ENCODE measurements at regions not wholly inside any gene's neighbourhood (a gene's known extent, or its start where the extent isn't known, plus 50 kb on each side); places are given as distances from the start of the nearest gene placed in this dataset.

DNA sequence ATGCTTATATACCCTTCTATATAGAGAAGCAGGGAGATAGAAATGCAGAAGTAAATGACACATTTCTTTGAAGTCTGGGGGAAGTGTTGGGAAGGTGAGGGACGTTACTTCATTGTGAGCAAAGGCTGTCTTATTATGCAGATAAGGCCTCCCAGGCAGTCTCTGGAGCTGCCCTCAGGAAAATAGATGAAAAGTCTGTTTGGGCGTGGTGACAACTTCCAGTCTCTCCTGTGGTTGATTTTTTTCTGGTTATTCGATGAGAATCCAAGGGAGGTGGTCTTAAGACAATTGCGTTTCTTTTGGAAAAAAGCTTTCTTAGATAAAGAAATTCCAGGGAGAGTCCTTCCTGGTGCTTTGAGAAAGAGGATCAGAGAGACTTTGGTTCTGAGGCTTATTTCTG, 84.0 kb downstream of the NEUROD6 start:
- no peak for DNase-seq (ENCODE audit: low read depth)
- H3K4me3 ChIP-seq (replicated peaks; ENCODE audit: low read depth, low read length), result no peak overlapping the region
- TF ChIP-seq, protein P1, sequence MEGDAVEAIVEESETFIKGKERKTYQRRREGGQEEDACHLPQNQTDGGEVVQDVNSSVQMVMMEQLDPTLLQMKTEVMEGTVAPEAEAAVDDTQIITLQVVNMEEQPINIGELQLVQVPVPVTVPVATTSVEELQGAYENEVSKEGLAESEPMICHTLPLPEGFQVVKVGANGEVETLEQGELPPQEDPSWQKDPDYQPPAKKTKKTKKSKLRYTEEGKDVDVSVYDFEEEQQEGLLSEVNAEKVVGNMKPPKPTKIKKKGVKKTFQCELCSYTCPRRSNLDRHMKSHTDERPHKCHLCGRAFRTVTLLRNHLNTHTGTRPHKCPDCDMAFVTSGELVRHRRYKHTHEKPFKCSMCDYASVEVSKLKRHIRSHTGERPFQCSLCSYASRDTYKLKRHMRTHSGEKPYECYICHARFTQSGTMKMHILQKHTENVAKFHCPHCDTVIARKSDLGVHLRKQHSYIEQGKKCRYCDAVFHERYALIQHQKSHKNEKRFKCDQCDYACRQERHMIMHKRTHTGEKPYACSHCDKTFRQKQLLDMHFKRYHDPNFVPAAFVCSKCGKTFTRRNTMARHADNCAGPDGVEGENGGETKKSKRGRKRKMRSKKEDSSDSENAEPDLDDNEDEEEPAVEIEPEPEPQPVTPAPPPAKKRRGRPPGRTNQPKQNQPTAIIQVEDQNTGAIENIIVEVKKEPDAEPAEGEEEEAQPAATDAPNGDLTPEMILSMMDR (IDR thresholded peaks at IDR 0.05; ENCODE audit: low read length, missing control alignments), result no peak

DNA sequence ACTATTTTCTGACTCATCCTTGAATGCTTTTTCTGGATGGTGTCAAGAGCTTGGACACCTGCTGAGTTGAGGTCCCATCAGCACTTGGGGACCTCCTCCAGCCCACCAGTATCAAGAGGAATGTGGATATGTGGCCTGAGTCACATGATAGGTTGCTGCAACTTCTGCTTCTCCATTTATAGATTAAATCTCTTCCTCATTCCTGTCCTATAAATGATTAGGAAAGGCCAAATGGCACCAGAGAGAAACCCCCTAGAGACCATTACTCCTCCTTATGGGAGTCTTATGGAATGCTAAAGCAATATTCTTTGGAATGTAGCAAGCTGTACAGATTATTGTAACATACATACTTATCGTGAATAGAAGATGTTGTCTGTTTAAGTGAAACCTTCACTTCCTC, 85.6 kb downstream of the NEUROD6 start:
- TF ChIP-seq, protein P1 (IDR thresholded peaks at IDR 0.05; ENCODE audit: low read length, missing control alignments), result no peak

DNA sequence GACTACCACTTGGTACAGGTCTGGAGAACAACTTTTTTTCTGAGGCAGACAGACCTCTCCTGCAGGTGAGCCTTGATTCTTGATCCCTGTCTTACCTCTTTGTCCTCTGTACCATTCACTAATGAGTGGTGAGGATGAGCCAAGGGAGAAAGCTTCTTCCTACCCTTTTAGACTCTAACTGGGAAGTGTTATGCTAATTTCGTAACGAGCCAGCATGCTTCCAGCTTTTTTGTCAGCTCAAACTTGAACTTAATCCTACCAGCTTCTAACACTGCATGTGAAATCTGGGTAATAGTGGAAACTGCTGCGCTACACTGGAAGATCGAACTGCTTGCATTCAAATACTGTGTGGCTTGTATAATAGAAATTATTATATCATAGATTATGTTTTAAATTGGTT, 87.0 kb downstream of the NEUROD6 start:
- H3K4me3 ChIP-seq (replicated peaks; ENCODE audit: low read depth, low read length), result no peak overlapping the region
- DNase-seq (ENCODE audit: low read depth), result no peak
- TF ChIP-seq, protein P1 (IDR thresholded peaks at IDR 0.05; ENCODE audit: low read length, missing control alignments), result no peak

More for the DNA sequence above, 85.6 kb downstream of the NEUROD6 start:
- no peak for DNase-seq (ENCODE audit: low read depth)
- H3K4me3 ChIP-seq (replicated peaks; ENCODE audit: low read depth, low read length), result no peak overlapping the region

DNA sequence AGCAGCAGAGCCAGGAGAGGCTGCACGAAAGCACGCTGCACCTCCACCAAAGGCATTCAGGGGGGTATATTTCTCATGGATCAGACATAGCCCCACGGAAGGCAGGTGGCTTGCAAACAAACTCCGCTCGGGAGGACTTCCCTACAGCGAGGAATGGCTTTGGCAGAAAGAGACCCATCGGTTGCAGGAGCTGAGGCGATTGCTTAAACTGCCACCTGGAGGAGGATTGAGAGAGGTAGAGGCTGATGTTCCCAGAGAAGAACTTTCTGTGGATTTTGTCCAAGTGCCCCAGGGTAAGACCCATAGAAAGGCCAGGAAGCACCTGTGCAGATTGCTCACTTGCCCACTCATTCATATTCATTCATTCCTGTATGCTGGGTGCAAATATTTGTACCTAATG, 89.1 kb downstream of the NEUROD6 start:
- no peak overlapping the region for H3K4me3 ChIP-seq (replicated peaks; ENCODE audit: low read depth, low read length)
- TF ChIP-seq, protein P1 (IDR thresholded peaks at IDR 0.05; ENCODE audit: low read length, missing control alignments), result no peak
- DNase-seq (ENCODE audit: low read depth), result no peak

DNA sequence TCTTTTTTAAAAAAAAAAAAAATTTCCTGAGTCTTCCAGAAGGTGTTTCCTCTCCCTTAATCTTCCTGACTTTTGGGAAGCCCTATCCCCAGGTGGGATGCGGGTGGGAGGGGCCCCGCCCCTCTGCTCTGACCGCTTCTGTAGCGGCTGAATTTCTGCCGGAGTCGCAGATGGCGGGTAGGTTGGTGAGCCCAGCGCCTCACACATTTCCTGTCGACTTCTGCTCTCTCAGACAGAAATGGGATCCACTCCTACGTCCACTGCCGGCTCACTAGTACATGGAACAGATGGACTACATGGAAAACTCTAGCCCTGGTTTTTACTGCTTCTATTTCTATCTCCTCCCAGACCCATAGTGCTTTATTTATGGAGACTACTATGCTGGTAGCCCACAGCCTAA, 90.9 kb downstream of the NEUROD6 start:
- DNase-seq (ENCODE audit: low read depth), result no peak
- TF ChIP-seq, protein P1 (IDR thresholded peaks at IDR 0.05; ENCODE audit: low read length, missing control alignments), result no peak
- H3K4me3 ChIP-seq (replicated peaks; ENCODE audit: low read depth, low read length), result no peak overlapping the region

DNA sequence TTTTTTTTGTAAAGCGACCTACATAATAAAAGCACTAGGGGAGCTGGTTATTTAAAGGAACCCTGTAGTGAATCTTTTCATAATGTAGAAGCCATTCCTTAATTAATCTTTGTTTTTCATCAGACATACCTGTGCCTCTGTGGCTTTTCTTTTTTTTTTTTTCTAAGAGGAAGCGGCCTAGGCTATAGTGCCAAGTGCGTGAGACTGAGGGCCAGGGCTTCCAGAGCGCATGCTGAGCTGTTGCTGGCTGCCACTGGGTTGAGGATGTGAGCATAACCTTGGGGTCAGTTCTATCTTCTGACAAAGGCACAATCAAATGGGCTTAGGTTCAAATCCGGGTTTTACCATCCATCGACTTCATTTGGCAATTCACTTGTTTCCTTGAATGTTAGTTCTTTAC, 103.7 kb downstream of the NEUROD6 start:
- no peak overlapping the region for H3K4me3 ChIP-seq (replicated peaks; ENCODE audit: low read depth, low read length)
- TF ChIP-seq, protein P1 (IDR thresholded peaks at IDR 0.05; ENCODE audit: low read length, missing control alignments), result no peak
- no peak for DNase-seq (ENCODE audit: low read depth)

DNA sequence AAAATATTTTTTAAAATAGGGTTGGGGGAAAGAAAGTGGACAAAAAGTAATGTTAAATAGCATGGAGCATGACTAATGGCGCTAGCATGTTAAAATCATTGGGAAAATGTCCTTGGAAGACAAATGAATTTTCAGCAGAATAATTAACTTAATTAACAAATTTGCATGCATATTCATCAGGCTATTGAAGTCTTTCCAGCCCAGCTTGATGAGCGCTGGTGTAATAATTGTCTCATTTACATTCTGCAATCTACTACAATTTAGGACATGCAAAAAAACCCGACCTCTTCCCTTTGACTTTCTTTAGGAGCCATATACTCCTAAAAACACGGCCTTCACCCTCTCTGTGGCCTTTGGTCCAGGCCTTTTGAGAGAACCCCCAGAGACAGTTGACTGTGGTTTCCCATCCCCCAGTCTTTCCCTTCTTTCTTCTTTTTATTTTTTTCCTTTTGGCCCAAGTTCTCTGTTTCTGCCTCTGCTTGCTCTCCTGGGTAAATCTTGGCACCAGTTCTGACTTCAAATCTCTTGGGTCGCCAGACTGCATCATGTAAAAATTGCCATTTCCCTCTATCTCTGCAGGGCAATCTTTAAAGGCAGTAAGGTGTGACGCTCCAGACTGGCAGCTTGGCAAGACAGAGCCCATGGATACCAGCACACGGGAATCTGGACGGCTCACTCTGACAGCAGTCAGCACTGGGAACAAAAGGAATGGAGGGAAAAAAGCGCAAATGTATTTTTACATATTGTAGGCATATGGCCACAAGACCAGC, 105.5 kb downstream of the NEUROD6 start:
- DNase-seq (ENCODE audit: low read depth), result no peak
- H3K4me3 ChIP-seq (replicated peaks; ENCODE audit: low read depth, low read length), result no peak overlapping the region
- TF ChIP-seq, protein P1 (IDR thresholded peaks at IDR 0.05; ENCODE audit: low read length, missing control alignments), result no peak
